ENCODE measurements at regions not wholly inside any gene's neighbourhood (a gene's known extent, or its start where the extent isn't known, plus 50 kb on each side); places are given as distances from the start of the nearest gene placed in this dataset.
"Not testable (repeated sequence)": the region's sequence is repeated elsewhere in the genome, so short reads cannot be mapped to it uniquely, and the experiment has no call there.

GRCh38 chr1:149390173-149390926, 84.5 kb upstream of the NBPF19 start:
- not testable (repeated sequence) for H3K9ac ChIP-seq (ENCODE audit: low read depth, low read length, poor library complexity); H2AK5ac ChIP-seq (ENCODE audit: low read depth, low read length); H3K18ac ChIP-seq (ENCODE audit: low read length); H3K23ac ChIP-seq (ENCODE audit: low read depth, low read length, poor library complexity); H3K4me1 ChIP-seq (ENCODE audit: control insufficient read depth in 2 of 2, insufficient read depth in 1 of 2, low read depth in 1 of 2, low read length in 2 of 2); H3K27ac ChIP-seq (replicated peaks; ENCODE audit: low read length); H3K79me1 ChIP-seq (ENCODE audit: low read depth, low read length); H3K14ac ChIP-seq (ENCODE audit: low read length); H3K36me3 ChIP-seq (replicated peaks in 1 of 2; ENCODE audit: control insufficient read depth in 2 of 2, insufficient read depth in 2 of 2, low read length in 2 of 2); H2BK5ac ChIP-seq (ENCODE audit: low read length); H3K27me3 ChIP-seq (ENCODE audit: control insufficient read depth in 3 of 3, insufficient read depth in 3 of 3, low read depth in 1 of 3, low read length in 3 of 3); H3K4ac ChIP-seq (ENCODE audit: low read length); H2BK120ac ChIP-seq (ENCODE audit: low read depth, low read length); H2BK12ac ChIP-seq (ENCODE audit: low read length); H4K91ac ChIP-seq (ENCODE audit: low read depth, low read length, poor library complexity); H4K8ac ChIP-seq (ENCODE audit: low read depth, low read length); H3K9me3 ChIP-seq (replicated peaks in 1 of 2; ENCODE audit: control insufficient read depth in 2 of 2, insufficient read depth in 1 of 2, low read depth in 1 of 2, low read length in 2 of 2); H2BK15ac ChIP-seq (ENCODE audit: low read length)
- Histone ChIP-seq H3K4me3 (ENCODE audit: low read length in 2 of 2) (peak overlapping the region; percentile 44 to 70), H3K4me2 (ENCODE audit: insufficient read depth, low read length, poor library complexity, severe bottlenecking) (peak overlapping the region; percentile 18), H2AFZ (ENCODE audit: low read length) (peak overlapping the region; percentile 59)
- WGBS, 2 donors (ENCODE audit: extremely low coverage in 2 of 2, insufficient read length in 2 of 2, insufficient replicate concordance in 1 of 2): no CpG with 5 or more reads among the region's 69 CpGs
- DNase-seq (ENCODE audit: low spot score): peak; percentile 52

- not testable (repeated sequence) for H3K27ac ChIP-seq (replicated peaks; ENCODE audit: low read length); H3K23ac ChIP-seq (ENCODE audit: low read depth, low read length, poor library complexity); H3K18ac ChIP-seq (ENCODE audit: low read length); H2BK120ac ChIP-seq (ENCODE audit: low read depth, low read length); H3K79me1 ChIP-seq (ENCODE audit: low read depth, low read length); H4K8ac ChIP-seq (ENCODE audit: low read depth, low read length); H3K27me3 ChIP-seq (ENCODE audit: control insufficient read depth in 3 of 3, insufficient read depth in 3 of 3, low read depth in 1 of 3, low read length in 3 of 3); H4K91ac ChIP-seq (ENCODE audit: low read depth, low read length, poor library complexity); H3K4me2 ChIP-seq (ENCODE audit: insufficient read depth, low read length, poor library complexity, severe bottlenecking); H2BK15ac ChIP-seq (ENCODE audit: low read length); H2AK5ac ChIP-seq (ENCODE audit: low read depth, low read length); H3K9me3 ChIP-seq (replicated peaks in 1 of 2; ENCODE audit: control insufficient read depth in 2 of 2, insufficient read depth in 1 of 2, low read depth in 1 of 2, low read length in 2 of 2); H2BK12ac ChIP-seq (ENCODE audit: low read length); H3K9ac ChIP-seq (ENCODE audit: low read depth, low read length, poor library complexity); H3K14ac ChIP-seq (ENCODE audit: low read length); H3K4me1 ChIP-seq (ENCODE audit: control insufficient read depth in 2 of 2, insufficient read depth in 1 of 2, low read depth in 1 of 2, low read length in 2 of 2); H3K36me3 ChIP-seq (replicated peaks in 1 of 2; ENCODE audit: control insufficient read depth in 2 of 2, insufficient read depth in 2 of 2, low read length in 2 of 2); H2BK5ac ChIP-seq (ENCODE audit: low read length); DNase-seq (ENCODE audit: low spot score); H3K4ac ChIP-seq (ENCODE audit: low read length)
- Histone ChIP-seq H3K4me3 (ENCODE audit: low read length in 2 of 2) (peak overlapping the region; percentile 44 to 70), H2AFZ (ENCODE audit: low read length) (peak overlapping the region; percentile 59)
- no CpG with 5 or more reads among the region's 43 CpGs for WGBS, 2 donors (ENCODE audit: extremely low coverage in 2 of 2, insufficient read length in 2 of 2, insufficient replicate concordance in 1 of 2)
These were observed 83.9 kb upstream of the NBPF19 start for GRCh38 chr1:149390931-149391330.

- not testable (repeated sequence) for H3K9me3 ChIP-seq (replicated peaks in 1 of 2; ENCODE audit: control insufficient read depth in 2 of 2, insufficient read depth in 1 of 2, low read depth in 1 of 2, low read length in 2 of 2); H2BK12ac ChIP-seq (ENCODE audit: low read length); H3K27me3 ChIP-seq (ENCODE audit: control insufficient read depth in 3 of 3, insufficient read depth in 3 of 3, low read depth in 1 of 3, low read length in 3 of 3); H3K23ac ChIP-seq (ENCODE audit: low read depth, low read length, poor library complexity); H3K36me3 ChIP-seq (replicated peaks in 1 of 2; ENCODE audit: control insufficient read depth in 2 of 2, insufficient read depth in 2 of 2, low read length in 2 of 2); H2BK120ac ChIP-seq (ENCODE audit: low read depth, low read length); H3K4ac ChIP-seq (ENCODE audit: low read length); H3K4me1 ChIP-seq (ENCODE audit: control insufficient read depth in 2 of 2, insufficient read depth in 1 of 2, low read depth in 1 of 2, low read length in 2 of 2); H2AFZ ChIP-seq (ENCODE audit: low read length); H3K18ac ChIP-seq (ENCODE audit: low read length); H4K8ac ChIP-seq (ENCODE audit: low read depth, low read length); H3K27ac ChIP-seq (replicated peaks; ENCODE audit: low read length); H4K91ac ChIP-seq (ENCODE audit: low read depth, low read length, poor library complexity); H3K79me1 ChIP-seq (ENCODE audit: low read depth, low read length); H3K9ac ChIP-seq (ENCODE audit: low read depth, low read length, poor library complexity); H2BK5ac ChIP-seq (ENCODE audit: low read length); DNase-seq (ENCODE audit: low spot score); H3K4me2 ChIP-seq (ENCODE audit: insufficient read depth, low read length, poor library complexity, severe bottlenecking); H2BK15ac ChIP-seq (ENCODE audit: low read length); H2AK5ac ChIP-seq (ENCODE audit: low read depth, low read length); H3K14ac ChIP-seq (ENCODE audit: low read length); H3K4me3 ChIP-seq (ENCODE audit: low read length in 2 of 2)
- WGBS, 2 donors (ENCODE audit: extremely low coverage in 2 of 2, insufficient read length in 2 of 2, insufficient replicate concordance in 1 of 2): no CpG with 5 or more reads among the region's 2 CpGs
These were observed 79.0 kb upstream of the NBPF19 start for GRCh38 chr1:149395802-149396201.

GRCh38 chr1:149398527-149398926, 76.3 kb upstream of the NBPF19 start:
- H2BK120ac ChIP-seq (ENCODE audit: low read depth, low read length); H2AK5ac ChIP-seq (ENCODE audit: low read depth, low read length); H3K9ac ChIP-seq (ENCODE audit: low read depth, low read length, poor library complexity); H3K14ac ChIP-seq (ENCODE audit: low read length); H3K27me3 ChIP-seq (ENCODE audit: control insufficient read depth in 3 of 3, insufficient read depth in 3 of 3, low read depth in 1 of 3, low read length in 3 of 3); H4K91ac ChIP-seq (ENCODE audit: low read depth, low read length, poor library complexity); H3K23ac ChIP-seq (ENCODE audit: low read depth, low read length, poor library complexity); H2AFZ ChIP-seq (ENCODE audit: low read length); H3K9me3 ChIP-seq (replicated peaks in 1 of 2; ENCODE audit: control insufficient read depth in 2 of 2, insufficient read depth in 1 of 2, low read depth in 1 of 2, low read length in 2 of 2); H3K79me1 ChIP-seq (ENCODE audit: low read depth, low read length); H3K4ac ChIP-seq (ENCODE audit: low read length); H3K4me3 ChIP-seq (ENCODE audit: low read length in 2 of 2); DNase-seq (ENCODE audit: low spot score); H3K4me1 ChIP-seq (ENCODE audit: control insufficient read depth in 2 of 2, insufficient read depth in 1 of 2, low read depth in 1 of 2, low read length in 2 of 2); H3K4me2 ChIP-seq (ENCODE audit: insufficient read depth, low read length, poor library complexity, severe bottlenecking); H3K36me3 ChIP-seq (replicated peaks in 1 of 2; ENCODE audit: control insufficient read depth in 2 of 2, insufficient read depth in 2 of 2, low read length in 2 of 2); H2BK12ac ChIP-seq (ENCODE audit: low read length); H3K18ac ChIP-seq (ENCODE audit: low read length); H4K8ac ChIP-seq (ENCODE audit: low read depth, low read length); H3K27ac ChIP-seq (replicated peaks; ENCODE audit: low read length); H2BK5ac ChIP-seq (ENCODE audit: low read length); H2BK15ac ChIP-seq (ENCODE audit: low read length): not testable (repeated sequence)
- WGBS, 2 donors (ENCODE audit: extremely low coverage in 2 of 2, insufficient read length in 2 of 2, insufficient replicate concordance in 1 of 2): no CpG with 5 or more reads among the region's 6 CpGs
